K562 (cell line): ENCODE measurements at regions not wholly inside any gene's neighbourhood (a gene's known extent, or its start where the extent isn't known, plus 50 kb on each side); places are given as distances from the start of the nearest gene placed in this dataset.

Source experiments
- ELF4 ChIP-seq: fragments of 450-650 bp; formaldehyde crosslinking; IDR thresholded peaks from 2 replicates; pipeline ENCODE4 v1.4.0; 2022; ENCODE audit warnings: missing genetic modification characterization
- FOXA1 ChIP-seq: fragments of 450-650 bp; IDR thresholded peaks from 2 replicates; pipeline ENCODE4 v1.6.1; 2016; ENCODE audit warnings: mild to moderate bottlenecking, borderline replicate concordance
- JUN ChIP-seq, 2 experiments: sonication (generic) in 1 of 2; formaldehyde crosslinking in 1 of 2; IDR thresholded peaks; 2 replicates each; pipeline versions ENCODE4 v1.6.1 to v1.8.0; 2012 to 2022; ENCODE audit warnings: borderline replicate concordance in 2 of 2, mild to moderate bottlenecking in 2 of 2, improper control_type of control experiment in 1 of 2, low read depth in 1 of 2, low read length in 1 of 2, missing genetic modification reagents in 1 of 2
- KLF10 ChIP-seq: fragments of 250-450 bp; sonication (Bioruptor Pico); IDR thresholded peaks from 2 replicates; pipeline ENCODE4 v1.6.1; 2021; ENCODE audit warnings: matching md5 sums
- MXI1 ChIP-seq: IDR thresholded peaks from 2 replicates; pipeline ENCODE4 v1.6.1; 2011; ENCODE audit warnings: low read depth, mild to moderate bottlenecking, improper control_type of control experiment, low read length
- POLR2A ChIP-seq: fragments of 450-650 bp; conservative IDR thresholded peaks from 2 replicates; pipeline ENCODE4 v1.6.1; 2016
- TF ChIP-seq, protein P1 (sequence below): fragments of 250-450 bp; sonication (Bioruptor Pico); IDR thresholded peaks from 2 replicates; pipeline ENCODE4 v1.4.0; 2020; ENCODE audit warnings: mild to moderate bottlenecking, moderate library complexity, borderline replicate concordance
- TF ChIP-seq, protein P2 (sequence below): fragments of 450-650 bp; IDR thresholded peaks from 2 replicates; pipeline ENCODE4 v1.6.1; 2016; ENCODE audit warnings: low read depth, mild to moderate bottlenecking, moderate library complexity
- TF ChIP-seq, protein P3 (sequence below), 2 experiments: fragments of 200-800 bp in 1 of 2; sonication (Bioruptor generic) in 1 of 2; sonication (generic) in 1 of 2; formaldehyde crosslinking in 1 of 2; IDR thresholded peaks in 1 of 2; conservative IDR thresholded peaks in 1 of 2; 2 replicates each; pipeline versions ENCODE4 v1.5.0 to v1.6.1; 2016 to 2020; ENCODE audit warnings: missing compliant biosample characterization in 1 of 2, missing genetic modification characterization in 1 of 2, missing genetic modification reagents in 1 of 2
- TF ChIP-seq, protein P4 (sequence below): IDR thresholded peaks from 2 replicates; pipeline ENCODE4 v1.6.1; 2011; ENCODE audit not compliant: insufficient read length; ENCODE audit errors: extremely low read depth
- TF ChIP-seq, protein P5 (sequence below), 3 experiments: IDR thresholded peaks in 2 of 3; conservative IDR thresholded peaks in 1 of 3; 2 replicates each; pipeline ENCODE4 v1.5.1; 2011 to 2012; ENCODE audit warnings: low read length in 3 of 3, mild to moderate bottlenecking in 3 of 3, control low read depth in 2 of 3, improper control_type of control experiment in 1 of 3, inconsistent platforms in 1 of 3, low read depth in 1 of 3, mixed read lengths in 1 of 3, moderate library complexity in 1 of 3; ENCODE audit not compliant: insufficient read depth in 2 of 3
- TF ChIP-seq, protein P6 (sequence below): sonication (generic); formaldehyde crosslinking; IDR thresholded peaks from 2 replicates; pipeline ENCODE4 v1.8.1; 2022; ENCODE audit warnings: missing genetic modification reagents

DNA sequence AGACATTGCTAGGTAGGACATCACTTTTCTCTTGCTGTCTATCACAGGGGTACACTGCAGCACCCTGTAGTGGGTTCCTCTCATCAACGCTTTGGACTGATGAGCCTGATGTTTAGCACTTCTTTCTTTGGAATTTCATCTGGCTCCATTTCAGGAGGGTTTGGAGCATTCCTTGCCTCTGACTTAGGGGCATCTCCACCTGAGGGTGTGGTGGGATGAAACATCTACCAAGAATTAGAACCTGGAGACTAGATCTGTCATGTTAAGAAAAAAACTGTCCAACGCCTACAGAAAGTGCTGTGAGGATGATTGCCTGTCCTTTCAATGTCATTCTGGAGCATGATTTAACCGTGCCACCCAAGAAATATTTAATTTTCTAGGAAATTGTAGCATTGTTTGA, 648.4 kb downstream of the ETS1 start:
- TF ChIP-seq, protein P1, sequence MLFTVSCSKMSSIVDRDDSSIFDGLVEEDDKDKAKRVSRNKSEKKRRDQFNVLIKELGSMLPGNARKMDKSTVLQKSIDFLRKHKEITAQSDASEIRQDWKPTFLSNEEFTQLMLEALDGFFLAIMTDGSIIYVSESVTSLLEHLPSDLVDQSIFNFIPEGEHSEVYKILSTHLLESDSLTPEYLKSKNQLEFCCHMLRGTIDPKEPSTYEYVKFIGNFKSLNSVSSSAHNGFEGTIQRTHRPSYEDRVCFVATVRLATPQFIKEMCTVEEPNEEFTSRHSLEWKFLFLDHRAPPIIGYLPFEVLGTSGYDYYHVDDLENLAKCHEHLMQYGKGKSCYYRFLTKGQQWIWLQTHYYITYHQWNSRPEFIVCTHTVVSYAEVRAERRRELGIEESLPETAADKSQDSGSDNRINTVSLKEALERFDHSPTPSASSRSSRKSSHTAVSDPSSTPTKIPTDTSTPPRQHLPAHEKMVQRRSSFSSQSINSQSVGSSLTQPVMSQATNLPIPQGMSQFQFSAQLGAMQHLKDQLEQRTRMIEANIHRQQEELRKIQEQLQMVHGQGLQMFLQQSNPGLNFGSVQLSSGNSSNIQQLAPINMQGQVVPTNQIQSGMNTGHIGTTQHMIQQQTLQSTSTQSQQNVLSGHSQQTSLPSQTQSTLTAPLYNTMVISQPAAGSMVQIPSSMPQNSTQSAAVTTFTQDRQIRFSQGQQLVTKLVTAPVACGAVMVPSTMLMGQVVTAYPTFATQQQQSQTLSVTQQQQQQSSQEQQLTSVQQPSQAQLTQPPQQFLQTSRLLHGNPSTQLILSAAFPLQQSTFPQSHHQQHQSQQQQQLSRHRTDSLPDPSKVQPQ (CRISPR knock-in tag): no peak
- TF ChIP-seq, protein P2, sequence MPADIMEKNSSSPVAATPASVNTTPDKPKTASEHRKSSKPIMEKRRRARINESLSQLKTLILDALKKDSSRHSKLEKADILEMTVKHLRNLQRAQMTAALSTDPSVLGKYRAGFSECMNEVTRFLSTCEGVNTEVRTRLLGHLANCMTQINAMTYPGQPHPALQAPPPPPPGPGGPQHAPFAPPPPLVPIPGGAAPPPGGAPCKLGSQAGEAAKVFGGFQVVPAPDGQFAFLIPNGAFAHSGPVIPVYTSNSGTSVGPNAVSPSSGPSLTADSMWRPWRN: no peak
- TF ChIP-seq FOXA1 (no peak), ELF4 (CRISPR knock-in tag) (no peak), KLF10 (no peak), POLR2A (no peak), MXI1 (no peak), JUN (IDR thresholded peaks at IDR 0.05; ENCODE audit: borderline replicate concordance, low read depth, low read length) (no peak), JUN (CRISPR knock-in tag; IDR thresholded peaks at IDR 0.05; ENCODE audit: borderline replicate concordance) (no peak)
- TF ChIP-seq, protein P3, sequence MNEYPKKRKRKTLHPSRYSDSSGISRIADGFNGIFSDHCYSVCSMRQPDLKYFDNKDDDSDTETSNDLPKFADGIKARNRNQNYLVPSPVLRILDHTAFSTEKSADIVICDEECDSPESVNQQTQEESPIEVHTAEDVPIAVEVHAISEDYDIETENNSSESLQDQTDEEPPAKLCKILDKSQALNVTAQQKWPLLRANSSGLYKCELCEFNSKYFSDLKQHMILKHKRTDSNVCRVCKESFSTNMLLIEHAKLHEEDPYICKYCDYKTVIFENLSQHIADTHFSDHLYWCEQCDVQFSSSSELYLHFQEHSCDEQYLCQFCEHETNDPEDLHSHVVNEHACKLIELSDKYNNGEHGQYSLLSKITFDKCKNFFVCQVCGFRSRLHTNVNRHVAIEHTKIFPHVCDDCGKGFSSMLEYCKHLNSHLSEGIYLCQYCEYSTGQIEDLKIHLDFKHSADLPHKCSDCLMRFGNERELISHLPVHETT (CRISPR knock-in tag; conservative IDR thresholded peaks at IDR 0.05 in 1 of 2, IDR thresholded peaks at IDR 0.05 in 1 of 2): no peak
- TF ChIP-seq, protein P4, sequence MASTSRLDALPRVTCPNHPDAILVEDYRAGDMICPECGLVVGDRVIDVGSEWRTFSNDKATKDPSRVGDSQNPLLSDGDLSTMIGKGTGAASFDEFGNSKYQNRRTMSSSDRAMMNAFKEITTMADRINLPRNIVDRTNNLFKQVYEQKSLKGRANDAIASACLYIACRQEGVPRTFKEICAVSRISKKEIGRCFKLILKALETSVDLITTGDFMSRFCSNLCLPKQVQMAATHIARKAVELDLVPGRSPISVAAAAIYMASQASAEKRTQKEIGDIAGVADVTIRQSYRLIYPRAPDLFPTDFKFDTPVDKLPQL: no peak
- TF ChIP-seq, protein P5, sequence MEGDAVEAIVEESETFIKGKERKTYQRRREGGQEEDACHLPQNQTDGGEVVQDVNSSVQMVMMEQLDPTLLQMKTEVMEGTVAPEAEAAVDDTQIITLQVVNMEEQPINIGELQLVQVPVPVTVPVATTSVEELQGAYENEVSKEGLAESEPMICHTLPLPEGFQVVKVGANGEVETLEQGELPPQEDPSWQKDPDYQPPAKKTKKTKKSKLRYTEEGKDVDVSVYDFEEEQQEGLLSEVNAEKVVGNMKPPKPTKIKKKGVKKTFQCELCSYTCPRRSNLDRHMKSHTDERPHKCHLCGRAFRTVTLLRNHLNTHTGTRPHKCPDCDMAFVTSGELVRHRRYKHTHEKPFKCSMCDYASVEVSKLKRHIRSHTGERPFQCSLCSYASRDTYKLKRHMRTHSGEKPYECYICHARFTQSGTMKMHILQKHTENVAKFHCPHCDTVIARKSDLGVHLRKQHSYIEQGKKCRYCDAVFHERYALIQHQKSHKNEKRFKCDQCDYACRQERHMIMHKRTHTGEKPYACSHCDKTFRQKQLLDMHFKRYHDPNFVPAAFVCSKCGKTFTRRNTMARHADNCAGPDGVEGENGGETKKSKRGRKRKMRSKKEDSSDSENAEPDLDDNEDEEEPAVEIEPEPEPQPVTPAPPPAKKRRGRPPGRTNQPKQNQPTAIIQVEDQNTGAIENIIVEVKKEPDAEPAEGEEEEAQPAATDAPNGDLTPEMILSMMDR (IDR thresholded peaks at IDR 0.05 in 2 of 3, conservative IDR thresholded peaks at IDR 0.05 in 1 of 3; ENCODE audit: insufficient read depth in 2 of 3, low read depth in 1 of 3, low read length in 3 of 3): no peak
- TF ChIP-seq, protein P6, sequence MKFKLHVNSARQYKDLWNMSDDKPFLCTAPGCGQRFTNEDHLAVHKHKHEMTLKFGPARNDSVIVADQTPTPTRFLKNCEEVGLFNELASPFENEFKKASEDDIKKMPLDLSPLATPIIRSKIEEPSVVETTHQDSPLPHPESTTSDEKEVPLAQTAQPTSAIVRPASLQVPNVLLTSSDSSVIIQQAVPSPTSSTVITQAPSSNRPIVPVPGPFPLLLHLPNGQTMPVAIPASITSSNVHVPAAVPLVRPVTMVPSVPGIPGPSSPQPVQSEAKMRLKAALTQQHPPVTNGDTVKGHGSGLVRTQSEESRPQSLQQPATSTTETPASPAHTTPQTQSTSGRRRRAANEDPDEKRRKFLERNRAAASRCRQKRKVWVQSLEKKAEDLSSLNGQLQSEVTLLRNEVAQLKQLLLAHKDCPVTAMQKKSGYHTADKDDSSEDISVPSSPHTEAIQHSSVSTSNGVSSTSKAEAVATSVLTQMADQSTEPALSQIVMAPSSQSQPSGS (CRISPR knock-in tag): no peak
